ENCODE measurements at regions not wholly inside any gene's neighbourhood (a gene's known extent, or its start where the extent isn't known, plus 50 kb on each side); places are given as distances from the start of the nearest gene placed in this dataset.

DNA sequence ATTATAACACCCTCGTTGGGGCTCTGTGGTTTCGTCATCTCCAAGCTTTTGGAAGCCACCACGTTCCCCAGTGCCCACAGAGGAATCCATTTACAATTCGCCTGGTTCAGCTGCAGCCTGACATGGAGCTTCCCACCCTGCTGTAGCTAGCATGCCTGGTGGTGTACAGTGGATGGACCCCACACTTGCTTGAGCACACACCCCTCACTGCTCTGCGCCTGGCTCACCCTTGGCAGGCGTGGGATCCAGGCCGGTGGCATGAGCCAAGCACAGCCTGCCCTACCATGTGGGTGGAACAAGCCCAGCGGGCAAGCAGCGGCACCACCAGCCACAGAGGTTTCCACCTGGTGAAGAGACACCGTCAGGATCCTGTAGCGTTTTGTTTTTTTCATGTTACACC, 1045.7 kb upstream of the CDH9 start (continued):
- TF ChIP-seq, protein P1, sequence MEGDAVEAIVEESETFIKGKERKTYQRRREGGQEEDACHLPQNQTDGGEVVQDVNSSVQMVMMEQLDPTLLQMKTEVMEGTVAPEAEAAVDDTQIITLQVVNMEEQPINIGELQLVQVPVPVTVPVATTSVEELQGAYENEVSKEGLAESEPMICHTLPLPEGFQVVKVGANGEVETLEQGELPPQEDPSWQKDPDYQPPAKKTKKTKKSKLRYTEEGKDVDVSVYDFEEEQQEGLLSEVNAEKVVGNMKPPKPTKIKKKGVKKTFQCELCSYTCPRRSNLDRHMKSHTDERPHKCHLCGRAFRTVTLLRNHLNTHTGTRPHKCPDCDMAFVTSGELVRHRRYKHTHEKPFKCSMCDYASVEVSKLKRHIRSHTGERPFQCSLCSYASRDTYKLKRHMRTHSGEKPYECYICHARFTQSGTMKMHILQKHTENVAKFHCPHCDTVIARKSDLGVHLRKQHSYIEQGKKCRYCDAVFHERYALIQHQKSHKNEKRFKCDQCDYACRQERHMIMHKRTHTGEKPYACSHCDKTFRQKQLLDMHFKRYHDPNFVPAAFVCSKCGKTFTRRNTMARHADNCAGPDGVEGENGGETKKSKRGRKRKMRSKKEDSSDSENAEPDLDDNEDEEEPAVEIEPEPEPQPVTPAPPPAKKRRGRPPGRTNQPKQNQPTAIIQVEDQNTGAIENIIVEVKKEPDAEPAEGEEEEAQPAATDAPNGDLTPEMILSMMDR (IDR thresholded peaks at IDR 0.05) = no peak
- TF ChIP-seq FOXJ3 (CRISPR knock-in tag; IDR thresholded peaks at IDR 0.05) = no peak
- TF ChIP-seq, protein P2, sequence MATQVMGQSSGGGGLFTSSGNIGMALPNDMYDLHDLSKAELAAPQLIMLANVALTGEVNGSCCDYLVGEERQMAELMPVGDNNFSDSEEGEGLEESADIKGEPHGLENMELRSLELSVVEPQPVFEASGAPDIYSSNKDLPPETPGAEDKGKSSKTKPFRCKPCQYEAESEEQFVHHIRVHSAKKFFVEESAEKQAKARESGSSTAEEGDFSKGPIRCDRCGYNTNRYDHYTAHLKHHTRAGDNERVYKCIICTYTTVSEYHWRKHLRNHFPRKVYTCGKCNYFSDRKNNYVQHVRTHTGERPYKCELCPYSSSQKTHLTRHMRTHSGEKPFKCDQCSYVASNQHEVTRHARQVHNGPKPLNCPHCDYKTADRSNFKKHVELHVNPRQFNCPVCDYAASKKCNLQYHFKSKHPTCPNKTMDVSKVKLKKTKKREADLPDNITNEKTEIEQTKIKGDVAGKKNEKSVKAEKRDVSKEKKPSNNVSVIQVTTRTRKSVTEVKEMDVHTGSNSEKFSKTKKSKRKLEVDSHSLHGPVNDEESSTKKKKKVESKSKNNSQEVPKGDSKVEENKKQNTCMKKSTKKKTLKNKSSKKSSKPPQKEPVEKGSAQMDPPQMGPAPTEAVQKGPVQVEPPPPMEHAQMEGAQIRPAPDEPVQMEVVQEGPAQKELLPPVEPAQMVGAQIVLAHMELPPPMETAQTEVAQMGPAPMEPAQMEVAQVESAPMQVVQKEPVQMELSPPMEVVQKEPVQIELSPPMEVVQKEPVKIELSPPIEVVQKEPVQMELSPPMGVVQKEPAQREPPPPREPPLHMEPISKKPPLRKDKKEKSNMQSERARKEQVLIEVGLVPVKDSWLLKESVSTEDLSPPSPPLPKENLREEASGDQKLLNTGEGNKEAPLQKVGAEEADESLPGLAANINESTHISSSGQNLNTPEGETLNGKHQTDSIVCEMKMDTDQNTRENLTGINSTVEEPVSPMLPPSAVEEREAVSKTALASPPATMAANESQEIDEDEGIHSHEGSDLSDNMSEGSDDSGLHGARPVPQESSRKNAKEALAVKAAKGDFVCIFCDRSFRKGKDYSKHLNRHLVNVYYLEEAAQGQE (IDR thresholded peaks at IDR 0.05; ENCODE audit: low read depth, low read length) = no peak

DNA sequence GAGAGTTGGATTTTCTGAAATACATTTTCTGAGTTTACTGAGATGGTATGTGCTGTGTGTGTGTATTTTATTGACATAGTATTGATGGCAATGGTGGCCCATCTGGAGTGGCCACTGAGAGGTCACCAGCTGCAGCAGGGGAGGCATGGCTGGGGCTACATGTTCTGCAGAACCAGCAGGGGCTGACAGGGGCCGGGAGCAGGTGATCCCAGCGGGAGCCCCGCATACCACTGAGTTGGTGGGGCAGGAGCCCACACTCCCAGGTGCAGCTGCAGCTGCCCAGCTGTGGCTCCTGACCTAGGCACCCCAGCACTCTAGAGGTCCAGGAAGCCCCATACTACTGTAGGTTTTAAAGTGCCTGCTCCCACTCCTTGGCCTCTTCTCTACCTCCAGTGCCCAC, 1044.2 kb upstream of the CDH9 start:
- no peaks in the 10 kb centered on the region for H4K20me1 ChIP-seq (ENCODE audit: insufficient read depth)
- no peak overlapping the region for H3K27ac ChIP-seq (ENCODE audit: low read depth in 2 of 2, low read length in 1 of 2)
- WGBS (ENCODE audit: low lambda C conversion rate) = no CpG with 5 or more reads among the region's 3 CpGs
- H3F3A ChIP-seq (replicated peaks; ENCODE audit: insufficient read depth) = no peaks in the 10 kb centered on the region
- ChIA-PET CTCF (no interaction called here), POLR2A (no interaction called here)
- H3K9me3 ChIP-seq = 0 out of 2 replicates have a peak, but pooled peaks cover 3% of the 10 kb centered on the region
- no peak overlapping the region for H3K4me2 ChIP-seq
- H2AFZ ChIP-seq (ENCODE audit: low read depth) = no peak overlapping the region
- H3K4me3 ChIP-seq (ENCODE audit: low read depth in 2 of 2, low read length in 1 of 2) = no peak overlapping the region
- H3K36me3 ChIP-seq (replicated peaks in 1 of 2; ENCODE audit: control insufficient read depth in 1 of 2, insufficient read depth in 2 of 2, low read length in 1 of 2) = no peaks in the 10 kb centered on the region
- no peak overlapping the region for H3K9ac ChIP-seq
- DNase-seq = no peak
- H3K79me2 ChIP-seq (ENCODE audit: insufficient read depth) = no peaks in the 10 kb centered on the region
- H3K4me1 ChIP-seq (ENCODE audit: control insufficient read depth in 1 of 2, insufficient read depth in 2 of 2, low read depth in 1 of 2, low read length in 1 of 2) = no peaks in the 10 kb centered on the region
- TF ChIP-seq RXRA (IDR thresholded peaks at IDR 0.05; ENCODE audit: borderline replicate concordance, low read depth) = no peak
- H3K9me2 ChIP-seq = no peaks in the 10 kb centered on the region
- no peaks in the 10 kb centered on the region for H3K27me3 ChIP-seq (ENCODE audit: insufficient read depth)

DNA sequence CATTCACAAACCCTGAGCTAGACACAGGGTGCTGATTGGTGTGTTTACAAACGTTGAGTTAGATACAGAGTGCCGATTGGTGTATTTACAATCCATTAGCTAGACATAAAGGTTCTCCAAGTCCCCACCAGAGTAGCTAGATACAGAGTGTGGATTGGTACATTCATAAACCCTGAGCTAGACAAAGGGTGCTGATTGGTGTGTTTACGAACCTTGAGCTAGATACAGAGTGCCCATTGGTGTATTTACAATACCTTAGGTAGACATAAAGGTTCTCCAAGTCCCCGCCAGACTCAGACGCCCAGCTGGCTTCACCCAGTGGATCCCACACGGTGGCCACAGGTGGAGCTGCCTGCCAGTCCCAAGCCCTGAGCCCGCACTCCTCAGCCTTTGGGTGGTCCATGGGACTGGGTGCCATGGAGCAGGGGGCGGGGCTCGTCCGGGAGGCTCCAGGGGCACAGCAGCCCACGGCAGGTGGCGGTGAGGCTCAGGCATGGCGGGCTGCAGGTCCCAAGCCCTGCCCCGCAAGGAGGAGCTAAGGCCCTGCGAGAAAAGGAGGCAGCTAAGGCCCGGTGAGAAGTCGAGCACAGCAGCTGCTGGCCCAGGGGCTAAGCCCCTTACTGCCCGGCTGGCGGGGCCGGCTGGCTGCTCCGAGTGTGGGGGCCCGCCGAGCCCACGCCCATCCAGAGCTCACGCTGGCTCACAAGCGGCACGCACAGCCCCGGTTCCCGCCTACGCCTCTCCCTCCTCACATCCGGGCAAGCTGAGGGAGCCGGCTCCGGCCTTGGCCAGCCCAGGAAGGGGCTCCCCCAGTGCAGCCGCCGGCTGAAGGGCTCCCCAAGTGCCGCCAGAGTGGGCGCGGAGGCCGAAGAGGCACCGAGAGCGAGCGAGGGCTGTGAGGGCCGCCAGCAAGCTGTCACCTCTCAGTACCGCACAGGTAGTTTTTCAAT, 1039.2 kb upstream of the CDH9 start:
- Histone ChIP-seq H4K20me1 (ENCODE audit: insufficient read depth) (no peaks in the 10 kb centered on the region), H3K4me3 (ENCODE audit: low read depth in 2 of 2, low read length in 1 of 2) (no peak overlapping the region), H3K36me3 (replicated peaks in 1 of 2; ENCODE audit: control insufficient read depth in 1 of 2, insufficient read depth in 2 of 2, low read length in 1 of 2) (no peaks in the 10 kb centered on the region), H3K27me3 (ENCODE audit: insufficient read depth) (no peaks in the 10 kb centered on the region), H3K9me3 (0 out of 2 replicates have a peak, but pooled peaks cover 3% of the 10 kb centered on the region), H3K4me2 (no peak overlapping the region), H3K4me1 (ENCODE audit: control insufficient read depth in 1 of 2, insufficient read depth in 2 of 2, low read depth in 1 of 2, low read length in 1 of 2) (no peaks in the 10 kb centered on the region), H3K79me2 (ENCODE audit: insufficient read depth) (no peaks in the 10 kb centered on the region), H3F3A (replicated peaks; ENCODE audit: insufficient read depth) (no peaks in the 10 kb centered on the region), H3K9me2 (no peaks in the 10 kb centered on the region), H3K27ac (ENCODE audit: low read depth in 2 of 2, low read length in 1 of 2) (no peak overlapping the region), H3K9ac (no peak overlapping the region), H2AFZ (ENCODE audit: low read depth) (no peak overlapping the region)
- ChIA-PET POLR2A (no interaction called here), CTCF (no interaction called here)
- WGBS (ENCODE audit: low lambda C conversion rate) = 63% methylated on average over 19 of the region's 44 CpGs
- no peak for DNase-seq
- TF ChIP-seq SIN3A (IDR thresholded peaks at IDR 0.05; ENCODE audit: borderline replicate concordance, low read depth, low read length) = no peak
- TF ChIP-seq EP300 (IDR thresholded peaks at IDR 0.05; ENCODE audit: borderline replicate concordance in 1 of 2, low read depth in 1 of 2, low read length in 1 of 2) = no peak
- TF ChIP-seq JUND (IDR thresholded peaks at IDR 0.05) = no peak
- no peak for TF ChIP-seq TEAD4 (IDR thresholded peaks at IDR 0.05; ENCODE audit: borderline replicate concordance, insufficient read depth)
- TF ChIP-seq, protein P1 (IDR thresholded peaks at IDR 0.05) = no peak
- TF ChIP-seq, protein P3, sequence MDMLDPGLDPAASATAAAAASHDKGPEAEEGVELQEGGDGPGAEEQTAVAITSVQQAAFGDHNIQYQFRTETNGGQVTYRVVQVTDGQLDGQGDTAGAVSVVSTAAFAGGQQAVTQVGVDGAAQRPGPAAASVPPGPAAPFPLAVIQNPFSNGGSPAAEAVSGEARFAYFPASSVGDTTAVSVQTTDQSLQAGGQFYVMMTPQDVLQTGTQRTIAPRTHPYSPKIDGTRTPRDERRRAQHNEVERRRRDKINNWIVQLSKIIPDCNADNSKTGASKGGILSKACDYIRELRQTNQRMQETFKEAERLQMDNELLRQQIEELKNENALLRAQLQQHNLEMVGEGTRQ (IDR thresholded peaks at IDR 0.05; ENCODE audit: borderline replicate concordance, low read depth, low read length) = no peak
- no peak for TF ChIP-seq RAD21 (IDR thresholded peaks at IDR 0.05; ENCODE audit: low read length)
- TF ChIP-seq EZH2phosphoT487 (IDR thresholded peaks at IDR 0.05; ENCODE audit: borderline replicate concordance, low read depth) = no peak
- TF ChIP-seq MEF2A (IDR thresholded peaks at IDR 0.05; ENCODE audit: borderline replicate concordance, low read depth) = no peak
- no peak for TF ChIP-seq FOXJ3 (CRISPR knock-in tag; IDR thresholded peaks at IDR 0.05)
- TF ChIP-seq, protein P4, sequence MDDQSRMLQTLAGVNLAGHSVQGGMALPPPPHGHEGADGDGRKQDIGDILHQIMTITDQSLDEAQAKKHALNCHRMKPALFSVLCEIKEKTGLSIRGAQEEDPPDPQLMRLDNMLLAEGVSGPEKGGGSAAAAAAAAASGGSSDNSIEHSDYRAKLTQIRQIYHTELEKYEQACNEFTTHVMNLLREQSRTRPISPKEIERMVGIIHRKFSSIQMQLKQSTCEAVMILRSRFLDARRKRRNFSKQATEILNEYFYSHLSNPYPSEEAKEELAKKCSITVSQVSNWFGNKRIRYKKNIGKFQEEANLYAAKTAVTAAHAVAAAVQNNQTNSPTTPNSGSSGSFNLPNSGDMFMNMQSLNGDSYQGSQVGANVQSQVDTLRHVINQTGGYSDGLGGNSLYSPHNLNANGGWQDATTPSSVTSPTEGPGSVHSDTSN (IDR thresholded peaks at IDR 0.05) = no peak

Data from SK-N-SH (cell line).